ENCODE measurements at regions not wholly inside any gene's neighbourhood (a gene's known extent, or its start where the extent isn't known, plus 50 kb on each side); places are given as distances from the start of the nearest gene placed in this dataset.

DNA sequence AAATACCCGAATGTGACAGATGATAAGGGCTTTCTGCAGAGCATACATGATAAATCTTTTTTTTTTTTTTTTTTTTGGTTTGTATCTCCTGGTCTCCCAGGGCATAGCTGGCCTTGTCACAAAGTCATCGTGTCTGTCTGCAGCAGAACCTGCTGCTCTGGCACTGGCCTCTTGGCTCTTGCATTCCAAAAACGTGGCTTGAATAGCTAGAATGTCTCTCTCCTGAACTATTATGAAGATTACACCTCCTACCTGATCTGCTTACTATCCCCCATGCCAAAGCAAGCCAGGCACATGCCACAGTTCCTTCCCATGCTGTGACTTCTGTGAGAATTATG, 50.4 kb upstream of the SCRG1 start:
- no peak for DNase-seq
- H3K27ac Mint-ChIP-seq (ENCODE audit: unreplicated experiment): peak overlapping the region; percentile 91
- H3K4me1 Mint-ChIP-seq (ENCODE audit: low read depth, unreplicated experiment): peaks cover 28% of the 10 kb centered on the region
- peaks cover 4% of the 10 kb centered on the region for H3K36me3 Mint-ChIP-seq (ENCODE audit: unreplicated experiment)
- H3K4me3 Mint-ChIP-seq (ENCODE audit: unreplicated experiment): peak overlapping the region; percentile 58
- peaks cover 14% of the 10 kb centered on the region for H3K9me3 Mint-ChIP-seq (ENCODE audit: unreplicated experiment)
- TF ChIP-seq, protein P1, sequence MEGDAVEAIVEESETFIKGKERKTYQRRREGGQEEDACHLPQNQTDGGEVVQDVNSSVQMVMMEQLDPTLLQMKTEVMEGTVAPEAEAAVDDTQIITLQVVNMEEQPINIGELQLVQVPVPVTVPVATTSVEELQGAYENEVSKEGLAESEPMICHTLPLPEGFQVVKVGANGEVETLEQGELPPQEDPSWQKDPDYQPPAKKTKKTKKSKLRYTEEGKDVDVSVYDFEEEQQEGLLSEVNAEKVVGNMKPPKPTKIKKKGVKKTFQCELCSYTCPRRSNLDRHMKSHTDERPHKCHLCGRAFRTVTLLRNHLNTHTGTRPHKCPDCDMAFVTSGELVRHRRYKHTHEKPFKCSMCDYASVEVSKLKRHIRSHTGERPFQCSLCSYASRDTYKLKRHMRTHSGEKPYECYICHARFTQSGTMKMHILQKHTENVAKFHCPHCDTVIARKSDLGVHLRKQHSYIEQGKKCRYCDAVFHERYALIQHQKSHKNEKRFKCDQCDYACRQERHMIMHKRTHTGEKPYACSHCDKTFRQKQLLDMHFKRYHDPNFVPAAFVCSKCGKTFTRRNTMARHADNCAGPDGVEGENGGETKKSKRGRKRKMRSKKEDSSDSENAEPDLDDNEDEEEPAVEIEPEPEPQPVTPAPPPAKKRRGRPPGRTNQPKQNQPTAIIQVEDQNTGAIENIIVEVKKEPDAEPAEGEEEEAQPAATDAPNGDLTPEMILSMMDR (IDR thresholded peaks at IDR 0.05; ENCODE audit: partially characterized antibody, unreplicated experiment): no peak
- H3K27me3 Mint-ChIP-seq (ENCODE audit: unreplicated experiment): peaks cover 4% of the 10 kb centered on the region

DNA sequence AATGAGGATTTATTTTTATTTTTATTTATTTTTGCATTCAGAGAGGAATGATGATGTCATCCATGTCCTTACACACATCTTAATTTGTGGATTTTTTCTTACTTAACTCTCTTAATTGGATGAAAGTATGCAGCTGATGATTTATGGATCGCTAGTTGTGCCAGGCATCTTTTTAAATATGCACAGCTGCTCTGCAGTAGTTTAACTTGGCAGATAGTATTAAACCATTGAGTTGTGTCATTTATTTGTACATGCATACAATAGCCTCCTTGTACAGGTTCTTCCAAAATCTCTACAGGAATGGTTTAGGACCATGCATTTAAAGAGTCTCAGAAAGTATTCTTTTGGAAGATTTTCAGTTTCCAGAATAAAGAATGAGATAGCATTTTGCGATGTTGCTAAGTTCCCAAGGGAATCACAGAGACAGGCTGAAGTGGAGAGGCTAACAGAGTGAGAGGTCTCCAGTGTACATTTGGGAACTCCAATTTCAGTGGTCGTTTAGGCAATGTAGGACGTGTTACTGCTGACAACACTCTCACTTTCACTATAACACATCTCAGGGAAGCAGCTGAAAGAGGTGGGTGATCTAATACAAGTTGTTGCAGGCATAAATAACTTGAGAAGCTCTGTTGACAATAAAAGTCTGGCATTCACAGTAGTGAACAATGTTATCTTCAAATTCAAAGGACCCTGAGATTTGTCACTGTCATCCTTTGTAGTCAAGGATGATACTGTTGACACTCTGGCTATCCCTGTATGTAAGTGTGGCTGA, 49.9 kb upstream of the SCRG1 start:
- Mint-ChIP-seq H3K4me3 (ENCODE audit: unreplicated experiment) (peak overlapping the region; percentile 45), H3K36me3 (ENCODE audit: unreplicated experiment) (peaks cover 4% of the 10 kb centered on the region), H3K9me3 (ENCODE audit: unreplicated experiment) (peaks cover 12% of the 10 kb centered on the region), H3K27ac (ENCODE audit: unreplicated experiment) (peak overlapping the region; percentile 91), H3K27me3 (ENCODE audit: unreplicated experiment) (peaks cover 4% of the 10 kb centered on the region), H3K4me1 (ENCODE audit: low read depth, unreplicated experiment) (peaks cover 28% of the 10 kb centered on the region)
- TF ChIP-seq, protein P1 (IDR thresholded peaks at IDR 0.05; ENCODE audit: partially characterized antibody, unreplicated experiment): no peak
- DNase-seq: no peak

Data from glutamatergic neuron (in vitro differentiated cells).